ENCODE measurements at regions not wholly inside any gene's neighbourhood (a gene's known extent, or its start where the extent isn't known, plus 50 kb on each side); places are given as distances from the start of the nearest gene placed in this dataset.

DNA sequence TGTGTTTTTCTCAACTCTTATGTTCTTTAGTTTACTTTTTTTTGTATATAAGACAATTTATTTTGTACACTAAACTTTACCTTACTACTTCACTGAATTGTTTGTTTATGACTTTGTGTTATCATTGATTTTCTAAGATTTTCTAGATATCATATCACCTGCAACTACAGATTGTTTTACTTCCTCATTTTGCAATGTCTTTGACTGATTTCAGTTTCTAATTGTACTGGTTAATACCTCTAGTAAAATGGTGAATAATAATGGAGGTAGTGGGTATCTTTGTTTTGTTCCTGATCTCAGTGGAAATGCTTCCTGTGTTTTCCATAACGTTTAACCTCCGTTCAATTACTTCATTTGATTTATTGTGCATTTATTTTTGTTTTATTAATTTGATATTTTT, 490.2 kb downstream of the TLL1 start:
- DNase-seq (ENCODE audit: low spot score), result no peak

DNA sequence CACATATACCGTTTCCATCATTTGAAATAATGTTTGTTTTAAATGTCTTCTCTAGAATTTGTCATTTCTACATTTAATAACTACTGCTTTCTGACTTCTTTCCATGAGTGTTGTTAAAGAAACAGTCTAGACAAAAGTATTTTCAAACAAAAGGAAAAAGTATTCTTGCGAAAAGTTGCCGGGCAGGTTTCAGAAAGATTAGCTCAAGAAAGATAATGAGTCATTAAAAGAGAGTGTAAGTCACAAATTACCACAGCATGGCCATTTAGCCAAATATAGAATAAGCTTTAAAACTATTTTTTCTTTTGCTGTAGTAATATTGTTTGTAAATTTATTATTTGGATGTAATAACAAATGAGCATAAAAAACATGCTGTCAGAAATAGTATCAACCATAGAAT, 493.0 kb downstream of the TLL1 start:
- DNase-seq (ENCODE audit: low spot score), result no peak

DNA sequence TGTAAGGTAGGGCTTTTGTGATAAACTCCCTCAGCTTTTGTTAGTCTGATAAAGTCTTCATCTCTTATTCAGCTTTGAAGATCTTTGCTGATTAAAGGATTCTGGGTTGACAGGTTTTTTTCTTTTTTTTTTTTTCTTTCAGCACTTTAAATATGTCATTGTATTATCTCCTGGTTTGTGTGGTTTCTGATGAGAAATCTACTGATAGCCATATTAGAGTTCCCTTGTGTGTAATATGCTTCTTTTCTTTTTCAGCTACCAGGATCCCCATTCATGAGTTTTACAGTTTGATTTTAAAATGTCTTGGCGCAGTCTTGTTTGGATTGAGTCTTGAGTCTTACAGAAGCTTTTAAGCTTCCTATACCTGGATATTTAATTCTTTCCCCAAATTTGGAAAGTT, 504.5 kb downstream of the TLL1 start:
- DNase-seq (ENCODE audit: low spot score), result no peak

- DNase-seq (ENCODE audit: low spot score), result no peak
Observed at GRCh38 chr4:166386491-166387360, 513.7 kb downstream of the TLL1 start.

DNA sequence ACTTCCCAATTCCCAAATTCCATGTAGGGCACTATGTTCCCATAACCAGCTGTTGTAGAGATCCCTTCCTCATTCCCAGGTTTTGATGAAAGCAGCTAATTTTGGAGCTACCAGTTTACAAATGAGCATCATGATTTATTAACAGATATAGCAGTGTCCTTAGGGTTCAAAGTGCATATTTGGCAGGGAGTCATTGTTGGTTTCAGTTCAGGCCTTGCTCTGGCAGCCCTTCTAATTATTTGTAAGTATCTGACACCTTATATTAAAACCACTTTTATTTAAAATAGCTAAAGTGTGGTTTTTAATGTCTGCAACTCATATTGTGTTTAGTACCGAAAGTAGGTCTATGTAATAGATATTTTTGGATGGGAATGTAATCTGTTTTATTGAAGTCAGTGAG, 518.5 kb downstream of the TLL1 start:
- no peak for DNase-seq (ENCODE audit: low spot score)

DNA sequence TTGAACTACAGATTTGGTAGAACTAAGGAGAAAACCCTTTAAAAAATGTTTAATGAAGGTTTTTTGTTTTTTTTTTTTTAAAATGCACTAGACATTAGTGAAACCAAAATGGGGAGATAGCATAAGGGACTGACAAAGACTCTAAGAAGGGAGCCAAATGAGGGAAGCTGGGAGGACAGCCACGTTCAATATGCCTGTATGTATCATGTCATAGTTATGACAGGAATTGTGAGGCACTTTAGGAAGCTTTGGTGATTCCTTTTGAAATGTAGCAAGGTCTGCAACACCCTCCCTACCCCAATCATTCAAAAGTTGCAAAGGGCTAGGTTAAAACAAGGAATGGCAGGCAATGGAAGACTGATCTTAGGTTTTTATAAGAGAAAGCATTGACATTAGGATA, 526.0 kb downstream of the TLL1 start:
- no peak for DNase-seq (ENCODE audit: low spot score)

GRCh38 chr4:166400270-166400894, 527.3 kb downstream of the TLL1 start:
- DNase-seq (ENCODE audit: low spot score), result no peak

- DNase-seq (ENCODE audit: low spot score), result no peak
Observed at GRCh38 chr4:166413356-166413755, 540.3 kb downstream of the TLL1 start.

DNA sequence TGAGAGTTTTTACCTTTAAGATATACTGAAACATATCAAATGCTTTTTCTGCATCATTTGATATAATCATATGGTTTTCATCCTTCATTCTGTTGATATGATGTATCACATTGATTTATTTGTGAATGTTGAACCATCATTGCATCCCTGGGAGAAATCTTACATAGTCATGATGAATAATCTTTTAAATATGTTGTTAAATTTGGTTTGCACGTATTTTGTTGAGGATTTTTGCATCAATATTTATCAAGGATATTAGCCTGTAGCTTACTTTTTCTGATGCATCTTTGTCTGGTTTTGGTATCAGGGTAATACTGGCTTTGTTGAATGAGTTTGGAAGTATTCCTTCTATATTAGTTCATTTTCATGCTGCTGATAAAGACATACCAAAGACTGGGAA, 541.4 kb downstream of the TLL1 start:
- DNase-seq (ENCODE audit: low spot score), result no peak

DNA sequence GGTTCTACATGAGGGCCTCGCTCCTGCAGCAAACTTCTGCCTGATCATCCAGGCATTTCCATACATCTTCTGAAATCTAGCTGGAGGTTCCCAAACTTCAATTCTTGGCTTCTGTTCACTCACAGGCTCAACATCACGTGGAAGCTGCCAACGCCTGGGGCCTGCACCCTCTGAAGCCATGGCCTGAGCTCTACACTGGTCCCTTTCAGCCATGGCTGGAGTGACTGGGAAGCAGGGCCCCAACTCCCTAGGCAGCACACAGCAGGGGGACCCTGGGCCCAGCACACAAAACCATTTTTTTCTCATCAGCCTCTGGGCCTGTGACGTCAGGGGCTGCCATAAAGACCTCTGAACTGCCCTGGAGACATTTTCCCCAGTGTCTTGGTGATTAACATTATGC, 542.7 kb downstream of the TLL1 start:
- no peak for DNase-seq (ENCODE audit: low spot score)

DNA sequence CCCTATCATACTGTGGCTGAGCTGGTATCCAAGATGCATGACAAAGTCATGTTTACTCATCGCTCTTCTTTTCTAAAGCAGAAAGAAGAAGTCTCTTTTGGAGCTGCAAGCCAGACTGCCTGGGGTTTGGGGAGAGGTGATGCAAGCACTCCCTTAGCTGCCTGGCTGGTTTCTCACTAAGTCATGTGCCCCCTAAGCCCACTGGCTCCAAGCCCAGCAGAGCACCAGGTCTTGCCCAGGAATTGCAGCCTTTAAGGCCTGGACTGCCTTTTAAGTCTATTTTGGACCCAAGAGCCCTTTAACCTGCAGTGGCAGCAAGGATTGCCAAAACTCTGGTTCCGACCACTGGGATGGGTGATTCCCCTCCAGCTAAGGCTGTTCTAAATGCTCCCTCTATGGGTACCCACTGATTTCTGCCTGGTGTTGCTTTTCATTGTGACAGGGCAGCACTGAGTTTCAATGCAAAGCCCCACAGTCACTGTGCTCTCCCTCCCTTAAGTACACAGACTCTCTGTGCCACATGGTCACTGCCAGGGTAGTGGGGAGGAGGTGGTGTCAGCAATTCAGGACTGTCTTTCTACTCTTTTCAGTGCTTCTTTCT, 548.6 kb downstream of the TLL1 start:
- no peak for DNase-seq (ENCODE audit: low spot score)

GRCh38 chr4:166422475-166422874, 549.4 kb downstream of the TLL1 start:
- peak; percentile 13 for DNase-seq (ENCODE audit: low spot score)

GRCh38 chr4:166426300-166426863, 553.3 kb downstream of the TLL1 start:
- DNase-seq (ENCODE audit: low spot score), result no peak

- no peak for DNase-seq (ENCODE audit: low spot score)
Observed at GRCh38 chr4:166432125-166432524, 559.1 kb downstream of the TLL1 start.

DNA sequence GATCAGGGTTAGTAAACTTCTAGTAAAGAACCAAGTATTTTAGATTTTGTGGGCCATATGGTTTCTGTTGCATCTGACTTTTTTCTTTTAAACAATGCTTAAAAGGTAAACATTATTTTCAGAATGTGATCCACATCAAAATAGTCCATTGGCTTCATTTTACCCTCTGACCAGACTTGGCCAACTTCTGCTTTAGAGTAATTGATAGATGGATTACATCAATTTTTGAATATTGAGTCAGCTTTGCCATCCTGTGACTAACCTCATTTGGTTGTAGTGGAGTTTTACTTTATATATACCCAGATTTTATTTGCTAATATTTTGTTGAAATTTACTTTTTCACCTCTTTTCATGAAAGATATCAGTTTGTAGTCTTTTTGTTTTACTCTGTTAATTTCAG, 559.8 kb downstream of the TLL1 start:
- no peak for DNase-seq (ENCODE audit: low spot score)

DNA sequence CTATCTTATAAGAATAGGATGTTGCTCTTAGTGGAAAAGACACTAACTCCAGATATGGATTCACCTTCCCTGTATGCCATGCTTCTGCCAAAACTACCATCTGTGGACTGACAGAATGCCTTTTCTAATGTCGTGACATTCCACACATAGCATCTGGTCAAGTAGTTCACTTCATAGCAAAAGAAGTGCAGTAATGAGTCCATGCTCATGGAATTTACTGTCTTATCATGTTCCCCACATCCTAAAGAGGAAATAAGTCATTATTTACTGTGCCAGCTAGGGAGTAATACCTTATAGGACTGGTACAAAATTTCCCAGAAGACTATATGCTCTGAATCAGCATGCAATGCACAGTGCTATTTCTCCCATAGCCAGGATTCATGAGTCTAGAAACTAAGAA, 562.4 kb downstream of the TLL1 start:
- DNase-seq (ENCODE audit: low spot score), result no peak

- DNase-seq (ENCODE audit: low spot score), result no peak
Observed at GRCh38 chr4:166458756-166459155, 585.7 kb downstream of the TLL1 start.

- no peak for DNase-seq (ENCODE audit: low spot score)
Observed at GRCh38 chr4:166459621-166460020, 586.6 kb downstream of the TLL1 start.

GRCh38 chr4:166460769-166461550, 587.9 kb downstream of the TLL1 start:
- DNase-seq (ENCODE audit: low spot score), result no peak

DNA sequence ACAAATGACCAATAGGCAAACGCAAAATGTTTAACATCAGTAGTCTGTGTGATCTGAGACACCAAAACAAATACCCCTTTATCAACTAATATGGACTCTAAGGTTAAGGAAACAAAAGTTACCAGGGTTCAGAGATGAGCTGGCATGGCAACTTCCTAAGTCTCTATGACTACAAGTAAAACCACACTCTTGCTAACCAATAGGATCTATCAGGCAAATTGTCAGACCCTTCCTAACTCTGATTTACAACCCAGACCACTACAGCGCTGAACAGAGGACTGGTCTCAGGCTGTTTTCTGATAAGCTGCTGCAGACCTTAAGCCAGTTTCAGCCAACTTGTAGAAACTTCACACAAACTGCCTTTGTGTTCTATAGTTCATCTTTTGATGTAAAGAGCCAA, 608.0 kb downstream of the TLL1 start:
- no peak for DNase-seq (ENCODE audit: low spot score)

DNA sequence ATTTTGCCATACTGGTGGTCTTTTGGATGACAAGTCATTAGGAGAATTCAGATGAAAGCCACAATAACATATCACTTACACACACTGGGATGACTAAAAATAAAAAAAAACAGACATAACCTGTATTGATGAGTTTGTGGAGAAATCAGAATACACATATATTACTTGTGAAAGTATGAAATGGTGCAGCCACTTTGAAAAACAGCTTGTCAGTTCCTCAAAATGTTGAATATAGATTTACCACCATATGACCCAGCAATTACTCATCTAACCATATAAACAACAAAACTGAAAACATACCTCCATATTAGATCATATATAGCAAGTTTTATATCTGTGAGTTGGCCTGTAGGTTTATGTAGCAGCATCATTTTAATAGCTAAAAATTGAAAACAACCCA, 608.7 kb downstream of the TLL1 start:
- no peak for DNase-seq (ENCODE audit: low spot score)

DNA sequence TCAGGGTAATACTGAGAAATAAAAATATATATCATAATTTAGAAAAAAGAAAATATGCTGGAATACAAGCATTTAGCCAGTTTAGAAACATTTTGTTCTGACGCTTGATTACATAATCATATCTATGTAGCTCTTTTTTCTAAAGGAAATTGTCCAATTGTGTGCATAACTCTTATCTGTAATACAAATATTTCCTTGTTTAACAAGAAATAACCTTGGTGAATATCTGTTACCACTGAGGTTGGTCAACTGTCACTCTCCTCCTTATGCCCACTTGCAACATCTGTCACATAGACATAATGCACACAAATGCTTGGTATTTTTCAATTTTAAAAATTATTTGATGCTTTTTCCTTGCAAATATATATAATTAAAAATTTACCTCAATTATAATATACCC, 609.7 kb downstream of the TLL1 start:
- no peak for DNase-seq (ENCODE audit: low spot score)
